H9 (cell line): ENCODE measurements at regions not wholly inside any gene's neighbourhood (a gene's known extent, or its start where the extent isn't known, plus 50 kb on each side); places are given as distances from the start of the nearest gene placed in this dataset.

Source experiments
- DNase-seq: peaks from one replicate; pipeline ENCODE4 v3.0.0-alpha.2; 2017
- H2AFZ ChIP-seq: one replicate; pipeline ENCODE4 v1.6.1; 2013; ENCODE audit warnings: mild to moderate bottlenecking, low read length, control low read depth, moderate library complexity
- H2AK5ac ChIP-seq: 2 replicates; pipeline ENCODE4 v1.6.1; 2013; ENCODE audit warnings: low read length, control low read depth, mixed read lengths; ENCODE audit not compliant: insufficient read length
- H2BK120ac ChIP-seq: one replicate; pipeline ENCODE4 v1.6.1; 2013; ENCODE audit warnings: low read depth, mild to moderate bottlenecking, low read length, control low read depth, inconsistent platforms; ENCODE audit not compliant: poor library complexity, severe bottlenecking
- H2BK12ac ChIP-seq: 2 replicates; pipeline ENCODE4 v1.6.1; 2013; ENCODE audit warnings: low read length, control low read depth, mixed read lengths, low read depth; ENCODE audit not compliant: insufficient read length
- H2BK15ac ChIP-seq: 2 replicates; pipeline ENCODE4 v1.6.1; 2013; ENCODE audit warnings: low read depth, low read length, control low read depth
- H2BK20ac ChIP-seq: one replicate; pipeline ENCODE4 v1.6.1; 2013; ENCODE audit warnings: low read depth, mild to moderate bottlenecking, low read length, control low read depth, inconsistent platforms; ENCODE audit not compliant: poor library complexity, severe bottlenecking
- H2BK5ac ChIP-seq: 2 replicates; pipeline ENCODE4 v1.6.1; 2013; ENCODE audit warnings: low read length, control low read depth, mixed read lengths; ENCODE audit not compliant: insufficient read length
- H3K14ac ChIP-seq: 2 replicates; pipeline ENCODE4 v1.6.1; 2013; ENCODE audit warnings: low read length, control low read depth; ENCODE audit not compliant: insufficient read depth
- H3K18ac ChIP-seq: 2 replicates; pipeline ENCODE4 v1.6.1; 2013; ENCODE audit warnings: low read depth, mild to moderate bottlenecking, mixed read lengths, low read length, control low read depth; ENCODE audit not compliant: insufficient read length
- H3K23ac ChIP-seq: 2 replicates; pipeline ENCODE4 v1.6.1; 2013; ENCODE audit warnings: low read length, control low read depth, mixed read lengths, low read depth; ENCODE audit not compliant: insufficient read length
- H3K23me2 ChIP-seq: 2 replicates; pipeline ENCODE4 v1.6.1; 2013; ENCODE audit warnings: low read depth, mild to moderate bottlenecking, mixed read lengths, low read length, control low read depth; ENCODE audit not compliant: insufficient read length, poor library complexity, severe bottlenecking
- H3K27ac ChIP-seq: 2 replicates; pipeline ENCODE4 v1.5.1; 2013; ENCODE audit warnings: low read length, control low read depth, mixed read lengths, low read depth; ENCODE audit not compliant: insufficient read length
- H3K27me3 ChIP-seq: 2 replicates; pipeline ENCODE4 v1.6.1; 2013; ENCODE audit warnings: low read length, control low read depth, inconsistent platforms; ENCODE audit not compliant: insufficient read depth
- H3K4ac ChIP-seq: 2 replicates; pipeline ENCODE4 v1.6.1; 2013; ENCODE audit warnings: low read depth, mild to moderate bottlenecking, control low read depth, inconsistent platforms, low read length, moderate library complexity
- H3K4me1 ChIP-seq: 2 replicates; pipeline ENCODE4 v1.6.1; 2013; ENCODE audit warnings: low read length, control low read depth, inconsistent platforms; ENCODE audit not compliant: insufficient read depth
- H3K4me2 ChIP-seq: 2 replicates; pipeline ENCODE4 v1.6.1; 2013; ENCODE audit warnings: low read length, control low read depth, mixed read lengths; ENCODE audit not compliant: insufficient read length, insufficient read depth
- H3K56ac ChIP-seq: 2 replicates; pipeline ENCODE4 v1.6.1; 2013; ENCODE audit warnings: low read depth, mild to moderate bottlenecking, mixed read lengths, low read length, control low read depth; ENCODE audit not compliant: insufficient read length
- H3K79me1 ChIP-seq: 2 replicates; pipeline ENCODE4 v1.6.1; 2013; ENCODE audit warnings: low read depth, mild to moderate bottlenecking, moderate library complexity, low read length, control low read depth, inconsistent platforms; ENCODE audit not compliant: insufficient read depth, poor library complexity, severe bottlenecking
- H3K79me2 ChIP-seq: 2 replicates; pipeline ENCODE4 v1.6.1; 2013; ENCODE audit warnings: low read length, control low read depth, inconsistent platforms; ENCODE audit not compliant: insufficient read depth
- H3K9ac ChIP-seq: 2 replicates; pipeline ENCODE4 v1.6.1; 2013; ENCODE audit warnings: low read length, control low read depth, mixed read lengths; ENCODE audit not compliant: insufficient read length; ENCODE audit errors: extremely low read depth
- H3K9me3 ChIP-seq: one replicate; pipeline ENCODE4 v1.6.1; 2013; ENCODE audit warnings: low read depth, low read length, inconsistent platforms; ENCODE audit not compliant: control insufficient read depth
- H3T11ph ChIP-seq: one replicate; pipeline ENCODE4 v1.6.1; 2013; ENCODE audit warnings: mild to moderate bottlenecking, low read length, control low read depth, inconsistent platforms
- H4K20me1 ChIP-seq: one replicate; pipeline ENCODE4 v1.6.1; 2013; ENCODE audit not compliant: control insufficient read depth, insufficient read length, insufficient read depth
- H4K5ac ChIP-seq: 2 replicates; pipeline ENCODE4 v1.6.1; 2013; ENCODE audit warnings: low read depth, mild to moderate bottlenecking, mixed read lengths, low read length, control low read depth; ENCODE audit not compliant: insufficient read length
- H4K8ac ChIP-seq: replicated peaks from 2 replicates; pipeline ENCODE4 v1.6.1; 2013; ENCODE audit warnings: low read length, control low read depth, mixed read lengths, low read depth; ENCODE audit not compliant: insufficient read length
- H4K91ac ChIP-seq: 2 replicates; pipeline ENCODE4 v1.6.1; 2013; ENCODE audit warnings: low read depth, mild to moderate bottlenecking, moderate library complexity, mixed read lengths, low read length, control low read depth; ENCODE audit not compliant: insufficient read length
- H3K27ac Mint-ChIP-seq, 3 experiments: 2 replicates in 2 of 3; 3 replicates in 1 of 3; pipeline ENCODE4 v1.8.0; 2020 to 2021; ENCODE audit warnings: mixed read lengths in 3 of 3, mild to moderate bottlenecking in 1 of 3, moderate library complexity in 1 of 3
- H3K27me3 Mint-ChIP-seq: 2 replicates; pipeline ENCODE4 v1.8.0; 2021; ENCODE audit warnings: low read depth, mild to moderate bottlenecking, moderate library complexity, mixed read lengths
- H3K36me3 Mint-ChIP-seq, 3 experiments: 2 replicates in 2 of 3; 3 replicates in 1 of 3; pipeline ENCODE4 v1.8.0; 2020 to 2021; ENCODE audit warnings: low read depth in 3 of 3, mixed read lengths in 3 of 3; ENCODE audit not compliant: insufficient read depth in 1 of 3
- H3K4me1 Mint-ChIP-seq, 2 experiments: 2 replicates each; pipeline ENCODE4 v1.8.0; 2020; ENCODE audit warnings: mixed read lengths in 2 of 2
- H3K4me3 Mint-ChIP-seq, 2 experiments: 2 replicates in 1 of 2; 3 replicates in 1 of 2; pipeline ENCODE4 v1.8.0; 2020 to 2021; ENCODE audit warnings: mild to moderate bottlenecking in 2 of 2, mixed read lengths in 2 of 2, moderate library complexity in 1 of 2
- H3K9me3 Mint-ChIP-seq, 2 experiments: 2 replicates in 1 of 2; 3 replicates in 1 of 2; pipeline ENCODE4 v1.8.0; 2020; ENCODE audit warnings: mild to moderate bottlenecking in 2 of 2, mixed read lengths in 2 of 2, moderate library complexity in 1 of 2
- CTCF ChIP-seq: fragments of 200-600 bp; sonication (generic); conservative IDR thresholded peaks from 3 replicates; pipeline ENCODE4 v1.8.0; 2021; ENCODE audit warnings: antibody characterized with exemption, mild to moderate bottlenecking
- WGBS: extraction: QIAGEN DNeasy Blood & Tissue Kit; methylation state at CpG from one replicate; pipeline ENCODE4 v1.1.7; 2013; ENCODE audit warnings: missing lambda C conversion rate, low lambda C conversion rate, mixed read lengths; ENCODE audit not compliant: insufficient read length; ENCODE audit errors: extremely low coverage; 5-methylcytosine and 5-hydroxymethylcytosine counted together

DNA sequence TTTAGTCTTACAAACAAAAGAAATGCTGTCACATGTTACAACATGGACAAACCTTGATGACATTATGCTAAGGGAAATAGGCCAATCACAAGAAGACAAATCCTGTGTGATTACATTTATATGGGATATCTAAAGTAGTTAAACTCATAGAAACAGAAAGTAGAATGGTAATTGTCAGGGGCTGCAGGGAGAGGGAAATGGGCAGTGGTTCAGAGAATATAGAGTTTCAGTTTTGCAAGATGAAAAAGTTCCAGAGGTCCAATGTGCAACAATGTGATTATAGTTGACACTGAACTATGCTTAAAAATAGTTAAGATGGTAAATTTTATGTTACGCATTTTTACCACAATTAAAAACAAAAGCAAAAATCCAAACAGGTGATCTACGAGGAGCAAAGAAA, 265.5 kb downstream of the NDUFS4 start:
- Histone ChIP-seq H3K9me3 (no peaks in the 10 kb centered on the region), H2AK5ac (no peak overlapping the region), H3K79me1 (no peaks in the 10 kb centered on the region), H3K56ac (no peak overlapping the region), H3K23ac (no peak overlapping the region), H4K20me1 (no peaks in the 10 kb centered on the region), H3K79me2 (no peaks in the 10 kb centered on the region), H3K4ac (no peak overlapping the region), H2AFZ (no peak overlapping the region), H4K8ac (no peak overlapping the region), H3K18ac (no peak overlapping the region), H3K4me2 (no peak overlapping the region), H4K91ac (no peak overlapping the region), H3K4me1 (no peaks in the 10 kb centered on the region), H3K14ac (no peak overlapping the region), H3K9ac (no peak overlapping the region), H2BK12ac (no peak overlapping the region), H2BK120ac (no peak overlapping the region), H3T11ph (no peak overlapping the region), H2BK5ac (no peak overlapping the region), H2BK15ac (no peak overlapping the region), H4K5ac (no peak overlapping the region), H3K27me3 (no peaks in the 10 kb centered on the region), H2BK20ac (no peak overlapping the region), H3K23me2 (no peaks in the 10 kb centered on the region), H3K27ac (no peak overlapping the region)
- Mint-ChIP-seq H3K27ac (no peak overlapping the region), H3K4me3 (no peak overlapping the region), H3K36me3 (peaks cover 0 to 5% (median 1%) of the 10 kb centered on the region in 3 experiments; a peak in 3 of 7 replicates), H3K27me3 (no peaks in the 10 kb centered on the region), H3K9me3 (peaks cover 10% of the 10 kb centered on the region in 2 experiments), H3K4me1 (no peaks in the 10 kb centered on the region)
- DNase-seq = no peak
- no CpG with 5 or more reads among the region's 2 CpGs for WGBS
- TF ChIP-seq CTCF = no peak
